ENCODE measurements at regions not wholly inside any gene's neighbourhood (a gene's known extent, or its start where the extent isn't known, plus 50 kb on each side); places are given as distances from the start of the nearest gene placed in this dataset.

GRCh38 chr12:127300075-127300474 is 966.9 kb upstream of the TMEM132C start:
- no peak for DNase-seq

- no peak for DNase-seq
Observed at GRCh38 chr12:127300753-127301152, 966.2 kb upstream of the TMEM132C start.

GRCh38 chr12:127301876-127302275 is 965.1 kb upstream of the TMEM132C start:
- no peak for DNase-seq

- DNase-seq: no peak
Observed at GRCh38 chr12:127304751-127305725, 961.9 kb upstream of the TMEM132C start.

GRCh38 chr12:127306604-127307215 is 960.3 kb upstream of the TMEM132C start:
- no peak for DNase-seq

GRCh38 chr12:127307528-127307927 is 959.4 kb upstream of the TMEM132C start:
- DNase-seq: no peak

- no peak for DNase-seq
Observed at GRCh38 chr12:127308148-127308547, 958.8 kb upstream of the TMEM132C start.

GRCh38 chr12:127310548-127310947 is 956.4 kb upstream of the TMEM132C start:
- no peak for DNase-seq

GRCh38 chr12:127311720-127312364 is 955.1 kb upstream of the TMEM132C start:
- no peak for DNase-seq

GRCh38 chr12:127324681-127325080 is 942.3 kb upstream of the TMEM132C start:
- DNase-seq: no peak

GRCh38 chr12:127327986-127328385 is 939.0 kb upstream of the TMEM132C start:
- no peak for DNase-seq

- no peak for DNase-seq
Observed at GRCh38 chr12:127328867-127329266, 938.1 kb upstream of the TMEM132C start.

- no peak for DNase-seq
Observed at GRCh38 chr12:127334365-127334764, 932.6 kb upstream of the TMEM132C start.

GRCh38 chr12:127334912-127335644 is 931.9 kb upstream of the TMEM132C start:
- no peak for DNase-seq

GRCh38 chr12:127336416-127336815 is 930.6 kb upstream of the TMEM132C start:
- DNase-seq: no peak

- no peak for DNase-seq
Observed at GRCh38 chr12:127339065-127339464, 927.9 kb upstream of the TMEM132C start.

- DNase-seq: no peak
Observed at GRCh38 chr12:127340381-127340780, 926.6 kb upstream of the TMEM132C start.

- DNase-seq: no peak
Observed at GRCh38 chr12:127342861-127343260, 924.1 kb upstream of the TMEM132C start.

- DNase-seq: no peak
Observed at GRCh38 chr12:127343940-127344339, 923.0 kb upstream of the TMEM132C start.

GRCh38 chr12:127351481-127352010 is 915.4 kb upstream of the TMEM132C start:
- no peak for DNase-seq

- no peak for DNase-seq
Observed at GRCh38 chr12:127355061-127355841, 911.7 kb upstream of the TMEM132C start.

- no peak for DNase-seq
Observed at GRCh38 chr12:127358888-127359287, 908.1 kb upstream of the TMEM132C start.

Data from NCI-H1048 (cell line).